CD8-positive, alpha-beta memory T cell (primary cell): ENCODE measurements at regions not wholly inside any gene's neighbourhood (a gene's known extent, or its start where the extent isn't known, plus 50 kb on each side); places are given as distances from the start of the nearest gene placed in this dataset.

ENCODE experiments used
- CTCF ChIA-PET: fragments of 350-600 bp; sonication (Branson Sonifier 250); formaldehyde crosslinking; loops from one replicate; lab custom pipeline; 2021; ENCODE audit warnings: antibody characterized with exemption; lab: Charles Lee
- POLR2A ChIA-PET: fragments of 350-600 bp; sonication (Branson Sonifier 250); formaldehyde crosslinking; loops from one replicate; lab custom pipeline; 2021; ENCODE audit warnings: antibody characterized with exemption; lab: Charles Lee
- DNase-seq, 5 donors: peaks; one replicate each; pipeline versions ENCODE4 v3.0.0 to v3.0.0-alpha.2; 2020 to 2022; ENCODE audit warnings: mixed read lengths in 1 of 5
- H3K27ac ChIP-seq: one replicate; pipeline ENCODE4 v1.7.0; 2013; ENCODE audit warnings: low read depth, mild to moderate bottlenecking, low read length, moderate library complexity
- H3K27me3 ChIP-seq: 2 replicates; pipeline ENCODE4 v1.7.0; 2013; ENCODE audit warnings: low read length, mild to moderate bottlenecking; ENCODE audit not compliant: insufficient read depth, poor library complexity, severe bottlenecking
- H3K36me3 ChIP-seq: 2 replicates; pipeline ENCODE4 v1.7.0; 2013; ENCODE audit warnings: mild to moderate bottlenecking, low read length, moderate library complexity; ENCODE audit not compliant: insufficient read depth
- H3K4me1 ChIP-seq: 2 replicates; pipeline ENCODE4 v1.7.0; 2013; ENCODE audit warnings: mild to moderate bottlenecking, low read length, moderate library complexity; ENCODE audit not compliant: insufficient read depth
- H3K4me3 ChIP-seq: 2 replicates; pipeline ENCODE4 v1.7.0; 2013; ENCODE audit warnings: mild to moderate bottlenecking, low read length
- H3K9me3 ChIP-seq: 2 replicates; pipeline ENCODE4 v1.7.0; 2013; ENCODE audit warnings: mild to moderate bottlenecking, low read length
- H3K27ac Mint-ChIP-seq, 8 donors: one replicate each; pipeline ENCODE4 v1.8.0; 2020 to 2021; ENCODE audit warnings: mixed read lengths in 8 of 8, mild to moderate bottlenecking in 6 of 8, inconsistent platforms in 3 of 8, moderate library complexity in 3 of 8
- H3K27me3 Mint-ChIP-seq, 2 donors: one replicate each; pipeline ENCODE4 v1.8.0; 2020 to 2021; ENCODE audit warnings: mixed read lengths in 2 of 2, mild to moderate bottlenecking in 1 of 2, moderate library complexity in 1 of 2
- H3K36me3 Mint-ChIP-seq, 3 donors: one replicate each; pipeline ENCODE4 v1.8.0; 2020 to 2021; ENCODE audit warnings: mixed read lengths in 3 of 3, inconsistent platforms in 1 of 3, mild to moderate bottlenecking in 1 of 3
- H3K4me1 Mint-ChIP-seq, 3 donors: one replicate each; pipeline ENCODE4 v1.8.0; 2020 to 2021; ENCODE audit warnings: mixed read lengths in 3 of 3, inconsistent platforms in 1 of 3, mild to moderate bottlenecking in 1 of 3
- H3K4me3 Mint-ChIP-seq, 7 donors: one replicate each; pipeline ENCODE4 v1.8.0; 2020 to 2021; ENCODE audit warnings: mixed read lengths in 7 of 7, mild to moderate bottlenecking in 6 of 7, moderate library complexity in 4 of 7, inconsistent platforms in 2 of 7
- H3K9me3 Mint-ChIP-seq, 5 donors: one replicate each; pipeline ENCODE4 v1.8.0; 2020 to 2022; ENCODE audit warnings: mixed read lengths in 5 of 5, mild to moderate bottlenecking in 3 of 5, moderate library complexity in 2 of 5, inconsistent platforms in 1 of 5

DNA sequence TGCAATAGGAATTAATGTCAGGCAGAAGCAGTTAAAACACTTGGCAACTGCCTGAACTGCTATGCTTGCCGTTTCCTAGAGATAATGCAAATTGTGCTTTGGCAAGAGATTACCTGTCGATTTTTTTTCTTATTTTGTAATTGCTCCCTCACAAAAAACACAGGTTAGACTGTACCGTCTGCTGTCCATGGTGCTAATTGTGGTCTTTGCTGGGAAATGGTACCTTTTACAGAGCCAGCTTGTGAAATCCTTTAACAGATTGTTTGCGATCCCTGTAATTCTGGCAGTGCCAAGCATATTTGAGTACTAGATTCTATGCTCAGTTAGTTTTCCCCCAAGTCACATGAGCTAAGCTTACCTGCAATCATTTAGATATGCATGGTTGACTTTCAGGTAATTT lies 2125.8 kb upstream of the WWC1 start:
- Mint-ChIP-seq H3K36me3 (no peaks in the 10 kb centered on the region), H3K4me1 (no peaks in the 10 kb centered on the region), H3K4me3 (no peak overlapping the region), H3K9me3 (peaks cover 0 to 21% (median 6%) of the 10 kb centered on the region in 5 donors), H3K27ac (no peak overlapping the region), H3K27me3 (no peaks in the 10 kb centered on the region)
- Histone ChIP-seq H3K4me3 (no peak overlapping the region), H3K36me3 (no peaks in the 10 kb centered on the region), H3K27ac (no peak overlapping the region), H3K27me3 (no peaks in the 10 kb centered on the region), H3K4me1 (no peaks in the 10 kb centered on the region), H3K9me3 (no peaks in the 10 kb centered on the region)
- no peak for DNase-seq
- POLR2A ChIA-PET = no interaction called here
- CTCF ChIA-PET = no interaction called here

DNA sequence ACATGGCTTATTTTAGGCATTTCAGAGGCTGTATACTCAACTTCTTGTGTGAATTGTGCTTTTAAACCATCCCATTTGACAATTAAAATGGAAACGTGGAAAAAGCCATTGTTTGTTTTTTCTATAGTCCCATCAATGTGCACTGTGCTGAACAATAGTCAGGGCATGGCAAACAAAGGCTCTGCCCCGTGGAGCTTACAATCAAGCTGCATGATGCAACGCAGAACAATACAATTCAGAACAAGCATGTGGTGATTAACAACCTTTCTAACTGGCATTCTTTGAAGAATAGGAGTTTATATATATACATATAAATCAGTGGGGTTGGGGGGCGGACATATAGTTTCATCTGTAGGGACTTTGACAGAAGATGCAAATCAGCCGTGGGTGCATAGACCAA lies 2125.4 kb upstream of the WWC1 start:
- H3K4me1 Mint-ChIP-seq = no peaks in the 10 kb centered on the region
- no peak for DNase-seq

DNA sequence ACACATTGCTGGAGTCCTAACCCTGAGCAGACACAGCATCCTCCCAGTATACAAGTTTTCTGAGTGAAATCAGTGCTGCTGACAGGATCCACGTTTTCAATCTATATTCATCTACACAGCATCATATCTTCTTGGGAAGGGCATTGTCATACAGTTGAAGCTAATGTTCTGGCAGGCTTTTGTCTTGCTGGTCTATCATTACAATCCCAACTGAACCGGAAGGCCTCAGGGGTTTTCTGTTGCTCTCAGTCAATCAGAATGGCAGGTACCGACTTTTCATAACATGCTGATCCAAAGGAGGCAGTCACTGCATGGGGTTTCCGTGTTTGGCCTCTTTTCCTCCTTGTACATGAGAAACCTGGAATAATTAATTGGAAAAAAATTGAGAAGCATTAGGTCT lies 2118.8 kb upstream of the WWC1 start:
- H3K36me3 Mint-ChIP-seq = no peaks in the 10 kb centered on the region
- Histone ChIP-seq H3K36me3 (no peaks in the 10 kb centered on the region), H3K27me3 (no peaks in the 10 kb centered on the region), H3K9me3 (no peaks in the 10 kb centered on the region), H3K4me3 (no peak overlapping the region), H3K4me1 (no peaks in the 10 kb centered on the region), H3K27ac (no peak overlapping the region)
- DNase-seq = no peak
- ChIA-PET POLR2A (no interaction called here), CTCF (no interaction called here)
- H3K27ac Mint-ChIP-seq = no peak overlapping the region
- H3K4me1 Mint-ChIP-seq = no peaks in the 10 kb centered on the region
- no peaks in the 10 kb centered on the region for H3K27me3 Mint-ChIP-seq
- no peak overlapping the region for H3K4me3 Mint-ChIP-seq
- peaks cover 0 to 15% (median 7%) of the 10 kb centered on the region in 5 donors for H3K9me3 Mint-ChIP-seq

More for the DNA sequence above, 2125.4 kb upstream of the WWC1 start:
- Mint-ChIP-seq H3K27ac (no peak overlapping the region), H3K9me3 (peaks cover 0 to 21% (median 7%) of the 10 kb centered on the region in 5 donors), H3K4me3 (no peak overlapping the region), H3K27me3 (no peaks in the 10 kb centered on the region), H3K36me3 (no peaks in the 10 kb centered on the region)
- ChIA-PET POLR2A (no interaction called here), CTCF (no interaction called here)
- Histone ChIP-seq H3K36me3 (no peaks in the 10 kb centered on the region), H3K4me1 (no peaks in the 10 kb centered on the region), H3K27ac (no peak overlapping the region), H3K27me3 (no peaks in the 10 kb centered on the region), H3K4me3 (no peak overlapping the region), H3K9me3 (no peaks in the 10 kb centered on the region)

GRCh38 chr5:166178411-166179080 lies 2112.9 kb upstream of the WWC1 start:
- DNase-seq = no peak
- H3K36me3 ChIP-seq = no peaks in the 10 kb centered on the region
- Mint-ChIP-seq H3K27ac (no peak overlapping the region), H3K27me3 (no peaks in the 10 kb centered on the region), H3K4me1 (no peaks in the 10 kb centered on the region), H3K4me3 (no peak overlapping the region), H3K9me3 (peaks cover 6 to 29% (median 19%) of the 10 kb centered on the region in 5 donors), H3K36me3 (no peaks in the 10 kb centered on the region)
- CTCF ChIA-PET = no interaction called here
- no peak overlapping the region for H3K4me3 ChIP-seq
- H3K27ac ChIP-seq = no peak overlapping the region
- no peaks in the 10 kb centered on the region for H3K9me3 ChIP-seq
- H3K27me3 ChIP-seq = no peaks in the 10 kb centered on the region
- POLR2A ChIA-PET = no interaction called here
- no peaks in the 10 kb centered on the region for H3K4me1 ChIP-seq

GRCh38 chr5:166185185-166185584 lies 2106.3 kb upstream of the WWC1 start:
- H3K9me3 Mint-ChIP-seq = peaks cover 1 to 41% (median 7%) of the 10 kb centered on the region in 5 donors
- no peaks in the 10 kb centered on the region for H3K9me3 ChIP-seq
- H3K36me3 Mint-ChIP-seq = no peaks in the 10 kb centered on the region
- POLR2A ChIA-PET = no interaction called here
- no peaks in the 10 kb centered on the region for H3K4me1 ChIP-seq
- no peak overlapping the region for H3K27ac Mint-ChIP-seq
- H3K36me3 ChIP-seq = no peaks in the 10 kb centered on the region
- H3K4me3 ChIP-seq = no peak overlapping the region
- H3K27me3 ChIP-seq = no peaks in the 10 kb centered on the region
- H3K4me3 Mint-ChIP-seq = no peak overlapping the region
- no peaks in the 10 kb centered on the region for H3K27me3 Mint-ChIP-seq
- no peaks in the 10 kb centered on the region for H3K4me1 Mint-ChIP-seq
- no peak overlapping the region for H3K27ac ChIP-seq
- no peak for DNase-seq
- CTCF ChIA-PET = no interaction called here

- Mint-ChIP-seq H3K9me3 (peaks cover 0 to 35% (median 6%) of the 10 kb centered on the region in 5 donors), H3K4me3 (no peak overlapping the region), H3K36me3 (no peaks in the 10 kb centered on the region), H3K27me3 (no peaks in the 10 kb centered on the region), H3K27ac (no peak overlapping the region), H3K4me1 (no peaks in the 10 kb centered on the region)
- CTCF ChIA-PET = no interaction called here
- no peaks in the 10 kb centered on the region for H3K9me3 ChIP-seq
- no peak for DNase-seq
- no peaks in the 10 kb centered on the region for H3K27me3 ChIP-seq
- H3K4me1 ChIP-seq = no peaks in the 10 kb centered on the region
- H3K36me3 ChIP-seq = no peaks in the 10 kb centered on the region
- POLR2A ChIA-PET = no interaction called here
- H3K4me3 ChIP-seq = no peak overlapping the region
- H3K27ac ChIP-seq = no peak overlapping the region
Measured at GRCh38 chr5:166188501-166189325, 2102.7 kb upstream of the WWC1 start.

- Mint-ChIP-seq H3K9me3 (peaks cover 5 to 34% (median 16%) of the 10 kb centered on the region in 5 donors), H3K4me1 (no peaks in the 10 kb centered on the region), H3K4me3 (no peak overlapping the region), H3K27me3 (no peaks in the 10 kb centered on the region), H3K36me3 (no peaks in the 10 kb centered on the region), H3K27ac (no peak overlapping the region)
- POLR2A ChIA-PET = no interaction called here
- Histone ChIP-seq H3K27ac (no peak overlapping the region), H3K27me3 (no peaks in the 10 kb centered on the region), H3K36me3 (no peaks in the 10 kb centered on the region), H3K4me1 (no peaks in the 10 kb centered on the region), H3K9me3 (no peaks in the 10 kb centered on the region), H3K4me3 (no peak overlapping the region)
- no peak for DNase-seq
- CTCF ChIA-PET = no interaction called here
Measured at GRCh38 chr5:166192696-166193095, 2098.7 kb upstream of the WWC1 start.

- Mint-ChIP-seq H3K9me3 (peaks cover 3 to 31% (median 6%) of the 10 kb centered on the region in 5 donors), H3K27me3 (no peaks in the 10 kb centered on the region), H3K4me3 (no peak overlapping the region), H3K27ac (no peak overlapping the region), H3K36me3 (no peaks in the 10 kb centered on the region), H3K4me1 (no peaks in the 10 kb centered on the region)
- Histone ChIP-seq H3K9me3 (no peaks in the 10 kb centered on the region), H3K4me3 (no peak overlapping the region), H3K4me1 (no peaks in the 10 kb centered on the region), H3K27me3 (no peaks in the 10 kb centered on the region), H3K36me3 (no peaks in the 10 kb centered on the region), H3K27ac (no peak overlapping the region)
- ChIA-PET CTCF (no interaction called here), POLR2A (no interaction called here)
- no peak for DNase-seq
Measured at GRCh38 chr5:166195981-166196380, 2095.5 kb upstream of the WWC1 start.
